AG09309 (cell line): ENCODE measurements at regions not wholly inside any gene's neighbourhood (a gene's known extent, or its start where the extent isn't known, plus 50 kb on each side); places are given as distances from the start of the nearest gene placed in this dataset.

Source experiments
- DNase-seq: peaks from one replicate; pipeline ENCODE4 v3.0.0-alpha.2; 2010; ENCODE audit warnings: low read depth
- H3K4me3 ChIP-seq: 2 replicates; pipeline ENCODE4 v1.5.1; 2011; ENCODE audit warnings: mild to moderate bottlenecking, low read depth, low read length, moderate library complexity; ENCODE audit not compliant: control insufficient read depth
- TF ChIP-seq, protein P1 (sequence below): IDR thresholded peaks from 2 replicates; pipeline ENCODE4 v1.5.1; 2011; ENCODE audit warnings: mild to moderate bottlenecking, low read depth, low read length, inconsistent platforms; ENCODE audit not compliant: insufficient read depth, control insufficient read depth; ENCODE audit errors: missing control alignments

DNA sequence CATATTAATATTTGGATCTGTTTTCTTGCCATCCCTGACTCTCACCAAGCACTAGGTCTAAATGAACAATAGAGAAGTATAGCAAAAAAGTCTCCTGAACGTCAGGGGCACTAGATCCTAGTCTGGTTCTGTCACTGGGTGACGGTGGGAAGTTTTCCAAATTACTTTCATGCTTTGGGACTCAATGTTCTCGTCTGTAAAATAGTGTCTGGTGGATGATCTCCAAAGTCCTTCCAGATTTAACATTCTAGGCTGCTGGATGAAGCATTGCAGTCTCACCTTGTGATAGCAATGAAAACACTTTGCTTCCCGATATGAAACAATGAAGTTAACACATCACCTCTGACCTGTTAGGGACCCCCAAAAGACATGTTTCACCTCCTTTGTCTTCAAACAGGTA, 199.3 kb downstream of the SEC61B start:
- no peak for DNase-seq
- TF ChIP-seq, protein P1, sequence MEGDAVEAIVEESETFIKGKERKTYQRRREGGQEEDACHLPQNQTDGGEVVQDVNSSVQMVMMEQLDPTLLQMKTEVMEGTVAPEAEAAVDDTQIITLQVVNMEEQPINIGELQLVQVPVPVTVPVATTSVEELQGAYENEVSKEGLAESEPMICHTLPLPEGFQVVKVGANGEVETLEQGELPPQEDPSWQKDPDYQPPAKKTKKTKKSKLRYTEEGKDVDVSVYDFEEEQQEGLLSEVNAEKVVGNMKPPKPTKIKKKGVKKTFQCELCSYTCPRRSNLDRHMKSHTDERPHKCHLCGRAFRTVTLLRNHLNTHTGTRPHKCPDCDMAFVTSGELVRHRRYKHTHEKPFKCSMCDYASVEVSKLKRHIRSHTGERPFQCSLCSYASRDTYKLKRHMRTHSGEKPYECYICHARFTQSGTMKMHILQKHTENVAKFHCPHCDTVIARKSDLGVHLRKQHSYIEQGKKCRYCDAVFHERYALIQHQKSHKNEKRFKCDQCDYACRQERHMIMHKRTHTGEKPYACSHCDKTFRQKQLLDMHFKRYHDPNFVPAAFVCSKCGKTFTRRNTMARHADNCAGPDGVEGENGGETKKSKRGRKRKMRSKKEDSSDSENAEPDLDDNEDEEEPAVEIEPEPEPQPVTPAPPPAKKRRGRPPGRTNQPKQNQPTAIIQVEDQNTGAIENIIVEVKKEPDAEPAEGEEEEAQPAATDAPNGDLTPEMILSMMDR, result no peak
- H3K4me3 ChIP-seq, result no peak overlapping the region

DNA sequence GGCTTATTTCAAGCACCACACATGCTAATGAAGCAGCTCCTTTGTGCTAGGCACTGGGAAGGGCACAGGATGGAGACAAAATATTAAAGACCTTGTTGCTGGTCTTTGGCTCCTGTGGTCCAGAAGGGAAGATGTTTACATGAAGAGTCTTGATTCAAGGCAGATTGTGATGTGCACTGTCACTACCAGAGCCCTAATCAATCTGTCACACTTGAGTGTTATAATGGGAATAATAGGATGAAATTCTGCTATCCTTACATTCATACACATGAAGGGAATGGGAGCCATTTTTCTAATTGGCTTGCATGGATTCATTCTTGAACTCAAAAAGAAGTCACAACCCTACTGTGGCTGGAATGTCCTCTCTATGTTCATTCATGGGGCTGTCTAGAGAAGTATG, 203.0 kb downstream of the SEC61B start:
- no peak for DNase-seq
- TF ChIP-seq, protein P1, result no peak
- no peak overlapping the region for H3K4me3 ChIP-seq

DNA sequence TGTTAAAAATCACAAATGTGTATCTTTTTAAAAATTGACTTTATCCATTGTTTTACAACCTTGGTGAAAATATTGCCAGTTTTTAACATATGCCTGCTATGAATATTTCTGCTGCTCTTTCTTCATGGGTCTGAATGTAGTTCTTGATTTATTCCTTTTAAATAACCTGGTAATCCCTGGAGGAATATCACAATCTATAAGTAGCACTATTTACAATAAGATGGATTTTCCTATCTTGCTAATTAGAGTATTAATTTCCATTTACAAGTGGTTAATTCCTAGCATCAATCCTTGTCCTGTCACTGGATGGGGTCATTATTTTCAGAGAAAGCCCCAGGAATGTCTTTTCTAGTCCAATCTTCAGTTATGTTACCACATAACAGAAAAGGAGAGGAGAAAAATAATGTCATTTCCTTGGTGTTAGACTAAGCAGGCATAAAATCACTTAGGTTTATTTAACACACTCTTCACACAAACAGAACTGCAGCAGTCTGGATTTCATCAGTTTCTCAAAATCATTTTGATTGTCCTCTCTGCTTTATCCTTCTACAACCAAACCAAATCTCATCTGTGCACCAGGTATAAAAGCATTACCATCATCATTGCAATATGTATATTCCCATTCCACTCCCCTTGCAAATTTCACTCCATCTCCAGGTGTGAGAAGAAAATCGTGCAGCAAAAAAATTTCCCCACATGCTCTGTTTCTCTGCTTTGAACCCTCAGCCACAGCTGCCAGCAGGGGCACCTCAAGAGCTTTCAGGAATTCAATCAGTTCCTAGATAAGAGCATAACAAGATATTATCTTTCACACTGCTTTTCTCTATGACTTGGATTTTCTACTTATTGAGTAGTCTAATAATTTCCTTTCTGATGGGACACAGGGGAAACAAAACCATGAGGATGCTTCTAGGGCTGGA, 204.1 kb downstream of the SEC61B start:
- no peak overlapping the region for H3K4me3 ChIP-seq
- TF ChIP-seq, protein P1, result no peak
- no peak for DNase-seq

DNA sequence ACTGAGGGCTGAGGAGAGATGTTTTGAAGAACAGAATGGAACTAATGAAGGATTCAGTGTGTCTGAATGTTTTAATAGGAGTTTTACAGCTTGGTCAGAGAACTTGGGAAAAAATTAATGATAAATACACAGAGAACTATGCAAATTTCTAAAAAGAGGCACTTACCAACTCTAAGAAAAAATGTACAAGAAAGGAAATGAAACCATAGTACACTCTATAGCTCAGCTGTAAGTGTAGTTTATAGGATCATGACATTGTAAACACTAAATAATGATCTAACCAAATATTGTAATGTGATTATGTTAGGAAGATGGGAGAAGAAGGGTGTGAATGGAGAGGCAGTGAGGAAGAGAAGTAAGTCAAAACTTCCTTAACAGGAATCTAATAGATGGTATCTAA, 205.2 kb downstream of the SEC61B start:
- TF ChIP-seq, protein P1, result no peak
- H3K4me3 ChIP-seq, result no peak overlapping the region
- DNase-seq, result no peak

DNA sequence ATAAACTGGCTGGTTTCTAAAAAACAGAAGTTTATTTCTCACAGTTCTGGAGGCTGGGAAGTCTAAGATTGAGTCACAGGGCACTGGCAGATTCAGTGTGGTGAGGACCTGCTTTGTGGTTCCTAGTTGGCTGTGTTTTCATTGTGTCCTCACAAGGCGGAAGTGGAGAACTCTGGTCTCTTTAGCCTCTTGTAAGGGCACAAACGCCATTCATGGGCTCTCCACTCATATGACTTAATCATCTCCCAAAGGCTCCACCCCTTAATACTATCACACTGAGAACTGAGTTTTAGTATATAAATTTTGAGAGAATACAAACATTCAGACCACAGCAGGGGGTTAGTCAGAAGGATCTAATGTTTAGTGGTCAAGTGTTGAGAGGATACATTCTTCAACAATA, 208.2 kb downstream of the SEC61B start:
- no peak overlapping the region for H3K4me3 ChIP-seq
- TF ChIP-seq, protein P1, result no peak
- DNase-seq, result no peak

DNA sequence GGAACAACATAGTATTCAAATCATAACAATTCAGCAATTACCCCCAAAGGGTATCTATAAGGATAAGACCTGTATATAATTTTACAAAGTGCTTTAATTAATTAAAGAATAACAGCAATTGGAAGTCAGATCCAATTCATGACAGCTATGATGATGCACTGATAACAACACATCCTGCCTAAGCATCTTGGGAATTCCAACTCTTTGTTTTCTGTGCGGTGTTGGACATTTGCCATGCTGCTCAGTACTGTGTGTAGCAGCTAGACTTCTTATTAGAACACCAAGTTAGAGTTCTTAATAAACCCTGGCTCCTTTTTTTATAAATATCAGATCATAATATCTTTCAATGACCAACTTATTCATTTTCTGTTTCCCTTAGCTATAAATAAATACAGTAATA, 209.0 kb downstream of the SEC61B start:
- DNase-seq, result no peak
- H3K4me3 ChIP-seq, result no peak overlapping the region
- TF ChIP-seq, protein P1, result no peak
